SU-DHL-6 (cell line): ENCODE measurements at regions not wholly inside any gene's neighbourhood (a gene's known extent, or its start where the extent isn't known, plus 50 kb on each side); places are given as distances from the start of the nearest gene placed in this dataset.

Experiments used
- H2AFZ ChIP-seq: fragments of 200-600 bp; sonication (generic); 2 replicates; pipeline ENCODE4 v1.6.1; 2014; ENCODE audit warnings: low read depth, mild to moderate bottlenecking, moderate library complexity, mixed read lengths, antibody characterized with exemption, low read length; ENCODE audit not compliant: severe bottlenecking
- H3F3A ChIP-seq: fragments of 200-600 bp; shearing (Covaris generic); 2 replicates; pipeline ENCODE4 v1.6.0; 2016; ENCODE audit warnings: antibody characterized with exemption, mild to moderate bottlenecking; ENCODE audit not compliant: insufficient read depth
- H3K27ac ChIP-seq: fragments of 200-600 bp; sonication (generic); 2 replicates; pipeline ENCODE4 v1.5.1; 2016; ENCODE audit warnings: low read depth, mild to moderate bottlenecking, low read length, moderate library complexity, mixed read lengths
- H3K27me3 ChIP-seq: fragments of 200-600 bp; sonication (generic), shearing (Covaris generic); 2 replicates; pipeline ENCODE4 v1.6.0; 2014; ENCODE audit warnings: mild to moderate bottlenecking, low read length
- H3K36me3 ChIP-seq: fragments of 200-600 bp; sonication (generic); 2 replicates; pipeline ENCODE4 v1.6.1; 2014; ENCODE audit warnings: mild to moderate bottlenecking, low read length, mixed read lengths
- H3K4me2 ChIP-seq: fragments of 300-600, 200-600 bp; shearing (Covaris generic), sonication (generic); 2 replicates; pipeline ENCODE4 v1.6.0; 2014; ENCODE audit warnings: low read length, low read depth, mild to moderate bottlenecking; ENCODE audit not compliant: poor library complexity, severe bottlenecking
- H3K4me3 ChIP-seq: fragments of 200-600 bp; sonication (generic); 2 replicates; pipeline ENCODE4 v1.5.1; 2014; ENCODE audit warnings: antibody characterized with exemption, low read length, mild to moderate bottlenecking, mixed read lengths; ENCODE audit not compliant: insufficient read depth, poor library complexity, severe bottlenecking
- H3K79me2 ChIP-seq: fragments of 200-600 bp; sonication (generic); 2 replicates; pipeline ENCODE4 v1.6.1; 2014; ENCODE audit warnings: mild to moderate bottlenecking, low read length, moderate library complexity; ENCODE audit not compliant: insufficient read depth
- H3K9ac ChIP-seq: fragments of 200-600 bp; sonication (generic); 2 replicates; pipeline ENCODE4 v1.7.0; 2014; ENCODE audit warnings: mild to moderate bottlenecking, low read length
- H3K9me2 ChIP-seq: fragments of 200-600 bp; sonication (generic); replicated peaks from 2 replicates; pipeline ENCODE4 v1.6.1; 2014; ENCODE audit warnings: low read length; ENCODE audit not compliant: insufficient read depth
- H3K9me3 ChIP-seq: fragments of 200-600 bp; sonication (generic); 2 replicates; pipeline ENCODE4 v1.6.1; 2014; ENCODE audit warnings: low read length, mixed read lengths; ENCODE audit not compliant: insufficient read depth
- H4K20me1 ChIP-seq: fragments of 200-600 bp; sonication (generic); 2 replicates; pipeline ENCODE4 v1.6.1; 2014; ENCODE audit warnings: low read depth, mild to moderate bottlenecking, antibody characterized with exemption, low read length, moderate library complexity, mixed read lengths
- CTCF ChIP-seq: fragments of 200-600 bp; sonication (generic); IDR thresholded peaks from one replicate; pipeline ENCODE4 v1.5.1; 2017; ENCODE audit warnings: antibody characterized with exemption, mild to moderate bottlenecking, low read length, moderate library complexity; ENCODE audit not compliant: insufficient read depth, poor library complexity, severe bottlenecking
- EZH2phosphoT487 ChIP-seq: fragments of 200-600 bp; sonication (generic), shearing (Covaris generic); conservative IDR thresholded peaks from 2 replicates; pipeline ENCODE4 v1.6.1; 2018; ENCODE audit warnings: mild to moderate bottlenecking, antibody characterized with exemption, low read length, moderate library complexity, mixed read lengths

- Histone ChIP-seq H3K79me2 (no peaks in the 10 kb centered on the region), H3K4me3 (no peak overlapping the region), H3F3A (no peaks in the 10 kb centered on the region), H3K27ac (no peak overlapping the region), H3K4me2 (no peak overlapping the region), H3K9ac (no peak overlapping the region), H4K20me1 (no peaks in the 10 kb centered on the region), H3K9me2 (no peaks in the 10 kb centered on the region), H3K36me3 (no peaks in the 10 kb centered on the region), H2AFZ (no peak overlapping the region), H3K9me3 (no peaks in the 10 kb centered on the region), H3K27me3 (no peaks in the 10 kb centered on the region)
- no peak for TF ChIP-seq CTCF
- no peak for TF ChIP-seq EZH2phosphoT487
Measured at GRCh38 chr13:53341144-53341510, 312.5 kb downstream of the OLFM4 start.

DNA sequence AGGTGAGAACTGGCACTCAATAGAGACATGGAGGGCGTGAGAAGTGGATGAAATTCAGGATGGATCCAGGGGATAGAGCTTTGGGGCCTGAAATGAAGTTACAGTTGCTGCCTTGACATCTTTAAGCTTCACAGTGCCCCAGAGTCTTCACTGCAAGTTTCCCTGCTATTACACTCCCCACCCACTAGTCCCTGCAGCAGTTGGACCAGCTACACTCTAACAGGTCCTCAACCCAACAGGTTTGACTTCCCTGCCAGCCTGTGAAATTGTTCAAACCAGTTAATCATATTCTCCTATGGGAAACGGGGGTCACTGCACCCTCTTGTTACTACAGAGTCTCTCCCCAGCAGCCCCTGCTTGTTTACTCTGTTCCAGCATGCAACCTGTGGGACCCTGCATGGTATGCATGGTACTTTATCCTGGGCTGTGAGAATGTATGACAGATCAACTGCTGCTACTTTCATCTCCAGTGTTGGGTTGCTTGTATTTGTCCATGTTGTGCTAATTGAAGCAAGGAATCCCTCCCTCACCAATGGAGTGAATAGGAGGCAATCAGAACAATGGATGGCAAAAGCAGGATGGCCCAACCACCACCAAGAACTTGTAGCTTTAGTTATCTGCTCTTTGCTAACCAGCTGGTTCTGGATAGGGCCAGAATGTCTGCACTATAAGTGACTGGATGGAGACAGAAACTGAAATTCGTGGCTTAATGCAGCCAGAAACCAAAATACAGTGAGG lies 314.2 kb downstream of the OLFM4 start:
- no peaks in the 10 kb centered on the region for H3F3A ChIP-seq
- no peak overlapping the region for H3K9ac ChIP-seq
- no peaks in the 10 kb centered on the region for H3K36me3 ChIP-seq
- no peak overlapping the region for H3K4me2 ChIP-seq
- no peaks in the 10 kb centered on the region for H3K27me3 ChIP-seq
- H2AFZ ChIP-seq, result no peak overlapping the region
- H4K20me1 ChIP-seq, result no peaks in the 10 kb centered on the region
- no peaks in the 10 kb centered on the region for H3K9me3 ChIP-seq
- TF ChIP-seq CTCF (no peak), EZH2phosphoT487 (no peak)
- no peaks in the 10 kb centered on the region for H3K9me2 ChIP-seq
- no peaks in the 10 kb centered on the region for H3K79me2 ChIP-seq
- no peak overlapping the region for H3K27ac ChIP-seq
- H3K4me3 ChIP-seq, result no peak overlapping the region

GRCh38 chr13:53343361-53343744 lies 314.7 kb downstream of the OLFM4 start:
- no peaks in the 10 kb centered on the region for H3K9me2 ChIP-seq
- no peak overlapping the region for H3K4me3 ChIP-seq
- TF ChIP-seq CTCF (no peak), EZH2phosphoT487 (no peak)
- no peak overlapping the region for H2AFZ ChIP-seq
- H3F3A ChIP-seq, result no peaks in the 10 kb centered on the region
- H3K27ac ChIP-seq, result no peak overlapping the region
- no peak overlapping the region for H3K4me2 ChIP-seq
- no peaks in the 10 kb centered on the region for H3K27me3 ChIP-seq
- no peaks in the 10 kb centered on the region for H4K20me1 ChIP-seq
- no peak overlapping the region for H3K9ac ChIP-seq
- no peaks in the 10 kb centered on the region for H3K36me3 ChIP-seq
- H3K79me2 ChIP-seq, result no peaks in the 10 kb centered on the region
- H3K9me3 ChIP-seq, result no peaks in the 10 kb centered on the region
